Testis (tissue), 2 donors: ENCODE measurements at regions not wholly inside any gene's neighbourhood (a gene's known extent, or its start where the extent isn't known, plus 50 kb on each side); places are given as distances from the start of the nearest gene placed in this dataset.
"Not testable (repeated sequence)": the region's sequence is repeated elsewhere in the genome, so short reads cannot be mapped to it uniquely, and the experiment has no call there.

ENCODE experiments used
- CTCF ChIP-seq, 3 experiments: fragments of 450-650 bp in 2 of 3; fragments of 200-600 bp in 1 of 3; sonication (generic) in 1 of 3; IDR thresholded peaks; one replicate each; pipeline ENCODE4 v1.5.1; 2016 to 2019; ENCODE audit warnings: antibody characterized with exemption in 3 of 3, mild to moderate bottlenecking in 2 of 3, moderate library complexity in 1 of 3
- POLR2A ChIP-seq: fragments of 450-650 bp; IDR thresholded peaks from one replicate; pipeline ENCODE4 v1.6.1; 2017; ENCODE audit warnings: antibody characterized with exemption, mild to moderate bottlenecking, moderate library complexity

- not testable (repeated sequence) for TF ChIP-seq CTCF (IDR thresholded peaks at IDR 0.05); POLR2A
Observed at GRCh38 chr9:38484076-38484665, 59.9 kb upstream of the IGFBPL1 start.
